ENCODE measurements at regions not wholly inside any gene's neighbourhood (a gene's known extent, or its start where the extent isn't known, plus 50 kb on each side); places are given as distances from the start of the nearest gene placed in this dataset.

GRCh38 chr5:157912621-157913325 lies 53.8 kb upstream of the CLINT1 start:
- Histone ChIP-seq H3K4me3 (no peak overlapping the region), H3K27ac (no peak overlapping the region), H3K36me3 (ENCODE audit: low read depth, missing control alignments) (no peaks in the 10 kb centered on the region), H3K27me3 (no peaks in the 10 kb centered on the region), H3K4me1 (peaks cover 19% of the 10 kb centered on the region), H3K9me3 (no peaks in the 10 kb centered on the region)
- intact Hi-C loops (cut with DNase I; ENCODE audit: low total_unique reads) = no loop called here
- DNase-seq = no peak
- TF ChIP-seq POLR2A (IDR thresholded peaks at IDR 0.05) (no peak), CTCF (IDR thresholded peaks at IDR 0.05) (no peak)
- WGBS, 2 donors = 41 to 61% methylated on average over 10 of the region's 10 CpGs

GRCh38 chr5:157911568-157911967 lies 52.6 kb upstream of the CLINT1 start:
- no peaks in the 10 kb centered on the region for H3K36me3 ChIP-seq (ENCODE audit: low read depth, missing control alignments)
- intact Hi-C loops (cut with DNase I; ENCODE audit: low total_unique reads) = no loop called here
- no peak for DNase-seq
- no peak for TF ChIP-seq POLR2A (IDR thresholded peaks at IDR 0.05)
- TF ChIP-seq CTCF (IDR thresholded peaks at IDR 0.05) = no peak
- H3K27ac ChIP-seq = no peak overlapping the region
- no peaks in the 10 kb centered on the region for H3K27me3 ChIP-seq
- no peak overlapping the region for H3K4me3 ChIP-seq
- WGBS, 2 donors = 87 to 95% methylated on average over 12 of the region's 12 CpGs
- peaks cover 10% of the 10 kb centered on the region for H3K4me1 ChIP-seq
- no peaks in the 10 kb centered on the region for H3K9me3 ChIP-seq

Small RNAs in the stretch of these regions (small RNA-seq; reads per million reads assigned to genes)
- gene AC091979.2 (0 reads per million in 2 donors), gene RNU2-48P (0.38 to 0.73 reads per million in 2 donors)
